CD4-positive, alpha-beta T cell treated with Interleukin-6 for 4 hours (primary cell): ENCODE measurements at regions not wholly inside any gene's neighbourhood (a gene's known extent, or its start where the extent isn't known, plus 50 kb on each side); places are given as distances from the start of the nearest gene placed in this dataset.
"Not testable (repeated sequence)": the region's sequence is repeated elsewhere in the genome, so short reads cannot be mapped to it uniquely, and the experiment has no call there.

Experiments used
- DNase-seq: peaks from one replicate; pipeline ENCODE4 v3.0.0-alpha.2; 2020; ENCODE audit warnings: mixed read lengths

GRCh38 chr18:44568342-44568741 is 112.3 kb upstream of the SETBP1 start:
- no peak for DNase-seq

GRCh38 chr18:44568986-44569385 is 111.7 kb upstream of the SETBP1 start:
- no peak for DNase-seq

- DNase-seq: no peak
Measured at GRCh38 chr18:44569391-44570055, 111.2 kb upstream of the SETBP1 start.

- DNase-seq: no peak
Measured at GRCh38 chr18:44579028-44579702, 101.5 kb upstream of the SETBP1 start.

- DNase-seq: no peak
Measured at GRCh38 chr18:44579745-44580144, 100.9 kb upstream of the SETBP1 start.

- no peak for DNase-seq
Measured at GRCh38 chr18:44580159-44580558, 100.5 kb upstream of the SETBP1 start.

GRCh38 chr18:44580782-44581181 is 99.9 kb upstream of the SETBP1 start:
- DNase-seq: not testable (repeated sequence)

GRCh38 chr18:44582456-44582855 is 98.2 kb upstream of the SETBP1 start:
- no peak for DNase-seq

GRCh38 chr18:44584900-44585299 is 95.8 kb upstream of the SETBP1 start:
- no peak for DNase-seq

GRCh38 chr18:44586782-44587524 is 93.7 kb upstream of the SETBP1 start:
- no peak for DNase-seq

- no peak for DNase-seq
Measured at GRCh38 chr18:44588508-44588907, 92.2 kb upstream of the SETBP1 start.

GRCh38 chr18:44589693-44590355 is 90.9 kb upstream of the SETBP1 start:
- DNase-seq: no peak

- no peak for DNase-seq
Measured at GRCh38 chr18:44590956-44591670, 89.6 kb upstream of the SETBP1 start.

GRCh38 chr18:44592639-44593038 is 88.0 kb upstream of the SETBP1 start:
- no peak for DNase-seq

GRCh38 chr18:44594799-44595467 is 85.8 kb upstream of the SETBP1 start:
- no peak for DNase-seq

- no peak for DNase-seq
Measured at GRCh38 chr18:44597797-44598196, 82.9 kb upstream of the SETBP1 start.

- no peak for DNase-seq
Measured at GRCh38 chr18:44598514-44598913, 82.2 kb upstream of the SETBP1 start.

- DNase-seq: no peak
Measured at GRCh38 chr18:44599412-44599811, 81.3 kb upstream of the SETBP1 start.

- DNase-seq: no peak
Measured at GRCh38 chr18:44601447-44601846, 79.2 kb upstream of the SETBP1 start.

GRCh38 chr18:44602380-44602779 is 78.3 kb upstream of the SETBP1 start:
- no peak for DNase-seq

GRCh38 chr18:44602845-44603244 is 77.8 kb upstream of the SETBP1 start:
- no peak for DNase-seq
